CD4-positive, alpha-beta T cell (primary cell): ENCODE measurements at regions not wholly inside any gene's neighbourhood (a gene's known extent, or its start where the extent isn't known, plus 50 kb on each side); places are given as distances from the start of the nearest gene placed in this dataset.

ENCODE experiments used
- ATAC-seq: fragments of 200-7000 bp; cut with Tn5 transposase; one replicate; pipeline ENCODE4 v1.10.0; 2022; ENCODE audit warnings: mild to moderate bottlenecking; ENCODE audit not compliant: poor library complexity
- CTCF ChIA-PET: fragments of 350-600 bp; sonication (Branson Sonifier 250); formaldehyde crosslinking; loops from one replicate; lab custom pipeline; 2021; ENCODE audit warnings: antibody characterized with exemption, inconsistent platforms; lab: Charles Lee
- POLR2A ChIA-PET: fragments of 350-600 bp; sonication (Branson Sonifier 250); formaldehyde crosslinking; loops from one replicate; lab custom pipeline; 2021; ENCODE audit warnings: antibody characterized with exemption, inconsistent platforms; lab: Charles Lee
- DNase-seq, 14 experiments: peaks; one replicate each; pipeline ENCODE4 v3.0.0-alpha.2; 2013 to 2020; ENCODE audit warnings: mixed read lengths in 2 of 14
- H3K27ac ChIP-seq, 2 donors: one replicate each; pipeline versions ENCODE4 v1.5.1 to v1.7.0; 2013; ENCODE audit warnings: low read length in 2 of 2, low read depth in 1 of 2, mild to moderate bottlenecking in 1 of 2
- H3K27me3 ChIP-seq, 2 experiments: 1 replicate in 1 of 2; 2 replicates in 1 of 2; pipeline versions ENCODE4 v1.6.1 to v1.7.0; 2013; ENCODE audit warnings: low read length in 2 of 2, control low read depth in 1 of 2, mild to moderate bottlenecking in 1 of 2, moderate library complexity in 1 of 2; ENCODE audit not compliant: insufficient read depth in 2 of 2, control insufficient read depth in 1 of 2
- H3K36me3 ChIP-seq: one replicate; pipeline ENCODE4 v1.6.1; 2013; ENCODE audit warnings: low read length, control low read depth; ENCODE audit not compliant: insufficient read depth
- H3K4me1 ChIP-seq: one replicate; pipeline ENCODE4 v1.6.1; 2013; ENCODE audit warnings: low read length, control low read depth; ENCODE audit not compliant: insufficient read depth
- H3K4me3 ChIP-seq: one replicate; pipeline ENCODE4 v1.5.1; 2013; ENCODE audit warnings: mild to moderate bottlenecking, low read length, moderate library complexity
- H3K9me3 ChIP-seq, 2 experiments: 1 replicate in 1 of 2; 2 replicates in 1 of 2; pipeline versions ENCODE4 v1.6.1 to v1.7.0; 2013; ENCODE audit warnings: low read length in 2 of 2, mild to moderate bottlenecking in 2 of 2, control low read depth in 1 of 2, moderate library complexity in 1 of 2; ENCODE audit not compliant: control insufficient read depth in 1 of 2, insufficient read depth in 1 of 2
- H3K27ac Mint-ChIP-seq: one replicate; pipeline ENCODE4 v1.8.0; 2020; ENCODE audit warnings: mixed read lengths
- H3K27me3 Mint-ChIP-seq: one replicate; pipeline ENCODE4 v1.8.0; 2021; ENCODE audit warnings: mixed read lengths
- H3K36me3 Mint-ChIP-seq: one replicate; pipeline ENCODE4 v1.8.0; 2021; ENCODE audit warnings: low read depth, mixed read lengths
- H3K4me1 Mint-ChIP-seq: one replicate; pipeline ENCODE4 v1.8.0; 2021; ENCODE audit warnings: low read depth, mixed read lengths
- H3K4me3 Mint-ChIP-seq: one replicate; pipeline ENCODE4 v1.8.0; 2020; ENCODE audit warnings: mild to moderate bottlenecking, mixed read lengths
- H3K9me3 Mint-ChIP-seq: one replicate; pipeline ENCODE4 v1.8.0; 2020; ENCODE audit warnings: mixed read lengths
- intact Hi-C, 2 experiments: fragments of 100-400 bp; cut with DNase I in 1 of 2; cut with micrococcal nuclease in 1 of 2; formaldehyde crosslinking; loops; one replicate each; pipeline versions ENCODE4 v1.15.1 to v1.9.0; 2023 to 2025; cut with DNase I, micrococcal nuclease
- TF ChIP-seq, protein P1 (sequence below): fragments of 200-600 bp; IDR thresholded peaks from one replicate; pipeline ENCODE4 v1.8.0; 2022; ENCODE audit warnings: antibody characterized with exemption, mild to moderate bottlenecking

DNA sequence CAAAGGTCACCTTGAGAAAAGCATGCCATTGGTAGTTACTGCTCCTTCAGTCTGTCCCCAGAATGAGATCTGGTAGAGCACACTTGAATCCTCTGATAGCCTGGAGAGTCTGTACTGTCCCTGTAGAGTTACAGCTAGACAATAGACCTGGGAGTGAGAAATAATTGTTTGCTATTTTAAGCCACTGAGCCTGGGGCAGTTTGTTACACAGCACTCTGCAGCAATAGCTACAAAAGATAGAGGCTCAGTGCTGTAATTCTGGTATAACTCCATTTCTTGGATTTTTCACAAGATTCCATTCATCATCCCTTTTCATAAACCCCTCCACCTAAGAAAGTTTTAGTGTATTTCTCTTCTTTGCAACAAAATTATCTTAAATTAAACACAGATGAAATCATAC, 242.7 kb upstream of the ARRDC4 start:
- no peaks in the 10 kb centered on the region for H3K36me3 Mint-ChIP-seq

DNA sequence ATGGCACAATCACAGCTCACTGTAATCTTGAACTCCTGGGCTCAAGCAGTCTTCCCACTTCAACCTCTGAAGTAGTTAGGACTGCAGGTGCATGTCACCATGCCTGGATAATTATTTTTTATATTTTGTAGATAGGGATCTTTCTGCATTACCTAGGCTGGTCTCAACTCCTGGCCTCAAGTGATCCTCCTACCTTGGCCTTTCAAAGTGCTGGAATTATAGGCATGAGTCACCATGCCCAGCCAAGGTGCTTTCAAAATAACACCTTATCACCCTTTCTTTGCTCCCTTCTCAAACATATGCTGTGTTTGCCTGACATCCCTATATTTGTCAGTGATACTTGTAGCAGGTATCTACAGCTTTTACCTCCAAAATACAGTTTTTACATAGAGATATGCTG, 242.0 kb upstream of the ARRDC4 start:
- no peaks in the 10 kb centered on the region for H3K27me3 ChIP-seq
- no peak overlapping the region for H3K27ac ChIP-seq
- TF ChIP-seq, protein P1, sequence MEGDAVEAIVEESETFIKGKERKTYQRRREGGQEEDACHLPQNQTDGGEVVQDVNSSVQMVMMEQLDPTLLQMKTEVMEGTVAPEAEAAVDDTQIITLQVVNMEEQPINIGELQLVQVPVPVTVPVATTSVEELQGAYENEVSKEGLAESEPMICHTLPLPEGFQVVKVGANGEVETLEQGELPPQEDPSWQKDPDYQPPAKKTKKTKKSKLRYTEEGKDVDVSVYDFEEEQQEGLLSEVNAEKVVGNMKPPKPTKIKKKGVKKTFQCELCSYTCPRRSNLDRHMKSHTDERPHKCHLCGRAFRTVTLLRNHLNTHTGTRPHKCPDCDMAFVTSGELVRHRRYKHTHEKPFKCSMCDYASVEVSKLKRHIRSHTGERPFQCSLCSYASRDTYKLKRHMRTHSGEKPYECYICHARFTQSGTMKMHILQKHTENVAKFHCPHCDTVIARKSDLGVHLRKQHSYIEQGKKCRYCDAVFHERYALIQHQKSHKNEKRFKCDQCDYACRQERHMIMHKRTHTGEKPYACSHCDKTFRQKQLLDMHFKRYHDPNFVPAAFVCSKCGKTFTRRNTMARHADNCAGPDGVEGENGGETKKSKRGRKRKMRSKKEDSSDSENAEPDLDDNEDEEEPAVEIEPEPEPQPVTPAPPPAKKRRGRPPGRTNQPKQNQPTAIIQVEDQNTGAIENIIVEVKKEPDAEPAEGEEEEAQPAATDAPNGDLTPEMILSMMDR, result no peak
- ATAC-seq, result no peak
- H3K36me3 ChIP-seq, result no peaks in the 10 kb centered on the region
- H3K4me1 ChIP-seq, result no peaks in the 10 kb centered on the region
- Mint-ChIP-seq H3K4me1 (no peaks in the 10 kb centered on the region), H3K9me3 (peaks cover 6% of the 10 kb centered on the region), H3K36me3 (no peaks in the 10 kb centered on the region), H3K27me3 (no peaks in the 10 kb centered on the region), H3K4me3 (no peak overlapping the region), H3K27ac (no peak overlapping the region)
- CTCF ChIA-PET, result no interaction called here
- POLR2A ChIA-PET, result no interaction called here
- intact Hi-C loops, result no loop called here
- no peak for DNase-seq
- no peak overlapping the region for H3K4me3 ChIP-seq
- peaks cover 0 to 5% of the 10 kb centered on the region in 2 experiments for H3K9me3 ChIP-seq

More for the DNA sequence above, 242.7 kb upstream of the ARRDC4 start:
- Histone ChIP-seq H3K27me3 (no peaks in the 10 kb centered on the region), H3K27ac (no peak overlapping the region), H3K9me3 (peaks cover 0 to 5% of the 10 kb centered on the region in 2 experiments), H3K36me3 (no peaks in the 10 kb centered on the region), H3K4me3 (no peak overlapping the region), H3K4me1 (no peaks in the 10 kb centered on the region)
- TF ChIP-seq, protein P1, result no peak
- ChIA-PET POLR2A (no interaction called here), CTCF (no interaction called here)
- H3K27ac Mint-ChIP-seq, result no peak overlapping the region
- no peaks in the 10 kb centered on the region for H3K27me3 Mint-ChIP-seq
- no peak for DNase-seq
- H3K9me3 Mint-ChIP-seq, result peaks cover 6% of the 10 kb centered on the region
- no peaks in the 10 kb centered on the region for H3K4me1 Mint-ChIP-seq
- ATAC-seq, result no peak
- intact Hi-C loops, result no loop called here
- no peak overlapping the region for H3K4me3 Mint-ChIP-seq

DNA sequence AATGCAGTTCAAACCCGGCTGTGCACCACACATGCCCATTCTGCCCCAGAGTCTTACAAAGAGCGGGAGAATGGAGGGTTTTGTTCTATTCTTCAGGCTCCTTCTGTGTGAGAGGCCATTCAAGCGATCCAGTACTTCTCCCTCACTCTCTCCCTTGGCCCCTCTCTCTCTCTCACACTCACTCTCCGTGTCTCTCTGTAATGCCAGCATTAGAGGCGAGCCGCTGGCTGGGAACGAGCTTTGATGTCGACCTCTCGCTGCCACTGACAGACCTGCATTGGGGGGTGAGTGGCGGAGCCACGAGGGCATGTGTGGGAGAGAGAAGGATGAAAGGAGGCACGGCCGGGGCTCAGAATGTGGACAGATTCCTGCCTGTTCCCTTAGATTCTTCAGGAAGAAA, 231.7 kb upstream of the ARRDC4 start:
- POLR2A ChIA-PET, result no interaction called here
- peaks cover 6% of the 10 kb centered on the region for H3K27me3 Mint-ChIP-seq
- Histone ChIP-seq H3K27ac (no peak overlapping the region), H3K4me1 (no peaks in the 10 kb centered on the region), H3K9me3 (peaks cover 0 to 4% of the 10 kb centered on the region in 2 experiments), H3K4me3 (no peak overlapping the region), H3K27me3 (no peaks in the 10 kb centered on the region), H3K36me3 (no peaks in the 10 kb centered on the region)
- H3K4me3 Mint-ChIP-seq, result no peak overlapping the region
- CTCF ChIA-PET, result no interaction called here
- no peaks in the 10 kb centered on the region for H3K4me1 Mint-ChIP-seq
- H3K27ac Mint-ChIP-seq, result no peak overlapping the region
- no peak for ATAC-seq
- TF ChIP-seq, protein P1, result no peak
- H3K9me3 Mint-ChIP-seq, result no peaks in the 10 kb centered on the region
- intact Hi-C loops, result no loop called here
- H3K36me3 Mint-ChIP-seq, result no peaks in the 10 kb centered on the region
- DNase-seq, result no peak
